ENCODE measurements at regions not wholly inside any gene's neighbourhood (a gene's known extent, or its start where the extent isn't known, plus 50 kb on each side); places are given as distances from the start of the nearest gene placed in this dataset.

DNA sequence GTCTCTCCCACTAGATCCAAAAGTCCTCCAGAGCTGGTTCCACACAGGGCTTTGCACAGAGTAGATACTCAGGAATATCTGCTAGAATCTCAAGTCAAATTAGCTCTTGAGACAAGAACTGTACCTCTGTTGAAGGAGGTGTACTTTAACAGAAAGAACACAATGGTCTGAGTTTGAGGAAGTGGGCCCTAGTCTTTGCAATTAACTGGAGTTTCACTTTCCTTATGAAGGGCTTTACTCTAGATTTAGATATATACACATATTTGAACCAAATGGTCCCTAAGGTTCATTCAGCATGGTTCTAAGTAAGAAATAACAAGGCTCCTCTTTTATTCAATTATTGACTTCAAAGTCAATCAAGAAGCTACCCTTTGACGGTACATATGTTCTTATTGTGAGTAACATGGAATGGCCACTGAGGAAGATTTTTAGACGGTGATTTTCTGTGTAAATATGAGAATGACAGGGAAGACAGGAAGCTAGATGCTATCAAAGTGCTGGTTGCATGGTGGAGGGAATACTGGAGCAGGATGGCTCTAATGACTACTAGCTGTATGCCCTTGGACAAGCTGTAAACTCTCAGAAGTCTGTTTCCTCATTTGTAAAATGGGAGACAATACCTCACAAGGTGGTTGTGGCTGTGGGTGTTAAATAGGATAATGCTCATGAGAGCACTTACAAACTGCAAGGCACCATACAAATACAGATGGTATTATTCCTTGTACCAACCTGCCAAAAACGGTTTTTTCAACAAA, 73.5 kb upstream of the SERTAD2 start:
- DNase-seq = no peak
- H3K27me3 Mint-ChIP-seq (ENCODE audit: low read depth, poor library complexity) = no peaks in the 10 kb centered on the region
- TF ChIP-seq, protein P1, sequence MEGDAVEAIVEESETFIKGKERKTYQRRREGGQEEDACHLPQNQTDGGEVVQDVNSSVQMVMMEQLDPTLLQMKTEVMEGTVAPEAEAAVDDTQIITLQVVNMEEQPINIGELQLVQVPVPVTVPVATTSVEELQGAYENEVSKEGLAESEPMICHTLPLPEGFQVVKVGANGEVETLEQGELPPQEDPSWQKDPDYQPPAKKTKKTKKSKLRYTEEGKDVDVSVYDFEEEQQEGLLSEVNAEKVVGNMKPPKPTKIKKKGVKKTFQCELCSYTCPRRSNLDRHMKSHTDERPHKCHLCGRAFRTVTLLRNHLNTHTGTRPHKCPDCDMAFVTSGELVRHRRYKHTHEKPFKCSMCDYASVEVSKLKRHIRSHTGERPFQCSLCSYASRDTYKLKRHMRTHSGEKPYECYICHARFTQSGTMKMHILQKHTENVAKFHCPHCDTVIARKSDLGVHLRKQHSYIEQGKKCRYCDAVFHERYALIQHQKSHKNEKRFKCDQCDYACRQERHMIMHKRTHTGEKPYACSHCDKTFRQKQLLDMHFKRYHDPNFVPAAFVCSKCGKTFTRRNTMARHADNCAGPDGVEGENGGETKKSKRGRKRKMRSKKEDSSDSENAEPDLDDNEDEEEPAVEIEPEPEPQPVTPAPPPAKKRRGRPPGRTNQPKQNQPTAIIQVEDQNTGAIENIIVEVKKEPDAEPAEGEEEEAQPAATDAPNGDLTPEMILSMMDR (IDR thresholded peaks at IDR 0.05) = no peak
- no peaks in the 10 kb centered on the region for H3K9me3 Mint-ChIP-seq
- H3K4me1 Mint-ChIP-seq = peaks cover 52% of the 10 kb centered on the region
- H3K27ac Mint-ChIP-seq = no peak overlapping the region
- no peaks in the 10 kb centered on the region for H3K36me3 Mint-ChIP-seq (ENCODE audit: low read depth)
- no peak overlapping the region for H3K4me3 Mint-ChIP-seq

DNA sequence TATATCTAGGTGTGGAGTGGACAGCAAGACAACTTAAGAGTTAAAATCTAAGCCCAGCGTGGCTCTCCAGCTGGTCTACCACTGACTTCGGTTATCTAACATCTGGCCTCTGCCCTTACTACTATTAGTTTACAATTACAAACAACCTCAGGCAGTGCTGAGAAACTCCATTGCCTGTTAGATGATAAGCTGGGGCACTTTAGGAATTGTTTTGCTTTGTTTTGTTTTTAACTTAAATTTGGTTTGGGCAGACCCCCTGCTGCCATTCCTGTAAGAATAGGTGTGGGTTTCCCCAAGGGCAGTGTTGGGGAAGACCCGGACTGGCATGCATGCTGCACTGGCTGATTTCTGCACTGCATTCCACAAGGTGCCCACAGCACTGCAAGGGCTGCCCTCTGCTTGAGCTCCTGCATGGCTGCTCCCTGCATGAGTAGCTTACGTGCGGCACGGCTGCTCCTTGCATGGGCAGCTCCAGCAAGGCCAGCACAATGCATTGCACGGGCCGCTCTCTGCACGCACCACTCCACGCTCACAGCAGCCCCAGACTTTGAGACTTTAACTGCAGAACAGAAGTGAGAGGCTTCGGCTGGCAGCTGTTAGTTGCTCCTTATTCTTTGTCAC, 74.2 kb upstream of the SERTAD2 start:
- DNase-seq = peak; percentile 16
- Mint-ChIP-seq H3K36me3 (ENCODE audit: low read depth) (no peaks in the 10 kb centered on the region), H3K27me3 (ENCODE audit: low read depth, poor library complexity) (no peaks in the 10 kb centered on the region), H3K4me1 (peaks cover 51% of the 10 kb centered on the region), H3K9me3 (no peaks in the 10 kb centered on the region), H3K4me3 (peak overlapping the region; percentile 11), H3K27ac (peak overlapping the region; percentile 73)
- TF ChIP-seq, protein P1 (IDR thresholded peaks at IDR 0.05) = no peak

- H3K4me3 Mint-ChIP-seq = peak overlapping the region; percentile 59
- H3K27ac Mint-ChIP-seq = peak overlapping the region; percentile 94
- TF ChIP-seq, protein P1 (IDR thresholded peaks at IDR 0.05) = no peak
- H3K27me3 Mint-ChIP-seq (ENCODE audit: low read depth, poor library complexity) = no peaks in the 10 kb centered on the region
- peaks cover 58% of the 10 kb centered on the region for H3K4me1 Mint-ChIP-seq
- H3K9me3 Mint-ChIP-seq = no peaks in the 10 kb centered on the region
- peak; percentile 43 for DNase-seq
- H3K36me3 Mint-ChIP-seq (ENCODE audit: low read depth) = peaks cover 11% of the 10 kb centered on the region
These were observed 77.0 kb upstream of the SERTAD2 start for GRCh38 chr2:64730551-64731262.

- TF ChIP-seq, protein P1 (IDR thresholded peaks at IDR 0.05) = no peak
- H3K27ac Mint-ChIP-seq = peak overlapping the region; percentile 94
- H3K36me3 Mint-ChIP-seq (ENCODE audit: low read depth) = peaks cover 11% of the 10 kb centered on the region
- peak overlapping the region; percentile 44 for H3K4me3 Mint-ChIP-seq
- H3K9me3 Mint-ChIP-seq = no peaks in the 10 kb centered on the region
- peaks cover 58% of the 10 kb centered on the region for H3K4me1 Mint-ChIP-seq
- no peaks in the 10 kb centered on the region for H3K27me3 Mint-ChIP-seq (ENCODE audit: low read depth, poor library complexity)
- no peak for DNase-seq
These were observed 77.5 kb upstream of the SERTAD2 start for GRCh38 chr2:64731263-64731643.

DNA sequence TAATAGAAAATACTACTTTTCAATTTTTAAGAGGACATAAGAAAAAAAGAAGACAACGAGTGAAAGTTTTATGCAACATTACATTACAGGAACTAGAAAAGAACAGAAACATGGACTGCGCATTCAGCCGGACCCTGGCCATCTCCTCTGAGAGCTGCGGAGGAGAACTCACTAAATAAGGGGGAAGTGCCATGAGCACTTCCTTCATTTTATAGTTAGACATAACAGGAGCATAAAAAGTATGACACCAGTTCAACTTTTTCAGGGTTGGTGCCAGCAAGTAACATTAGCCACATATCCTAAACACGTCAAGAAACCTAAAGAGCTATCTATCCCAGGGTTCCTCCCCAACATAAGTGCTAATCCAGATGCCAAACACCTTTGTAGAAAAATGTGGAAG, 78.0 kb upstream of the SERTAD2 start:
- Mint-ChIP-seq H3K27ac (no peak overlapping the region), H3K4me1 (peaks cover 58% of the 10 kb centered on the region), H3K36me3 (ENCODE audit: low read depth) (peaks cover 11% of the 10 kb centered on the region), H3K4me3 (peak overlapping the region; percentile 44), H3K9me3 (no peaks in the 10 kb centered on the region), H3K27me3 (ENCODE audit: low read depth, poor library complexity) (no peaks in the 10 kb centered on the region)
- TF ChIP-seq, protein P1 (IDR thresholded peaks at IDR 0.05) = no peak
- no peak for DNase-seq
